ENCODE measurements at regions not wholly inside any gene's neighbourhood (a gene's known extent, or its start where the extent isn't known, plus 50 kb on each side); places are given as distances from the start of the nearest gene placed in this dataset.

GRCh38 chr3:103992469-103992868 lies 1374.2 kb upstream of the ALCAM start (continued):
- TF ChIP-seq BCL3 (IDR thresholded peaks at IDR 0.05; ENCODE audit: borderline replicate concordance, insufficient read depth, low read depth, low read length, poor library complexity, severe bottlenecking) (no peak), ZNF384 (IDR thresholded peaks at IDR 0.05; ENCODE audit: borderline replicate concordance, low read depth, low read length) (no peak), BCL11A (IDR thresholded peaks at IDR 0.05; ENCODE audit: low read depth, low read length) (no peak), WRNIP1 (IDR thresholded peaks at IDR 0.05; ENCODE audit: borderline replicate concordance, low read depth, low read length) (no peak), PML (IDR thresholded peaks at IDR 0.05; ENCODE audit: low read length) (no peak), USF2 (IDR thresholded peaks at IDR 0.05; ENCODE audit: borderline replicate concordance, low read depth, low read length) (no peak)

GRCh38 chr3:104004956-104005355 lies 1361.8 kb upstream of the ALCAM start:
- no peaks in the 10 kb centered on the region for H3K36me3 ChIP-seq (ENCODE audit: control insufficient read depth in 2 of 2, insufficient read depth in 2 of 2, low read length in 1 of 2)
- WGBS (ENCODE audit: insufficient coverage, insufficient replicate concordance, low lambda C conversion rate, missing lambda C conversion rate), result 100% methylated on average over 1 of the region's 1 CpG
- CTCF ChIA-PET, result interaction anchor here (1.1 to 2.1 kb wide), 3 partner anchors 8 to 13 kb away, joined by 4 to 5 read pairs (median 4); no protein-coding TSS in a partner anchor
- H3K27ac ChIP-seq (ENCODE audit: control insufficient read depth, insufficient read depth), result no peak overlapping the region
- RAD21 ChIA-PET (ENCODE audit: unreplicated experiment), result no interaction called here
- DNase-seq (ENCODE audit: low read depth, low spot score), result no peak
- H3K4me3 ChIP-seq, result no peak overlapping the region
- POLR2A ChIA-PET, result no interaction called here
- in situ Hi-C loops (cut with MboI), result no loop called here
- no peak overlapping the region for H3K9ac ChIP-seq (ENCODE audit: control insufficient read depth, insufficient read depth, low read length)
- no peaks in the 10 kb centered on the region for H3K79me2 ChIP-seq (ENCODE audit: control insufficient read depth, insufficient read depth, low read length)
- intact Hi-C loops (cut with micrococcal nuclease; ENCODE audit: unreplicated experiment), result no loop called here
- no peak overlapping the region for H2AFZ ChIP-seq (ENCODE audit: control insufficient read depth, low read depth, low read length)
- no TSS peak for BruUV-seq (replicated peaks)
- SMC1A ChIA-PET (ENCODE audit: uncharacterized antibody, unreplicated experiment), result interaction anchor here (1.2 to 2.2 kb wide), 3 partner anchors 10 to 28 kb away, joined by 4 to 7 read pairs (median 5); no protein-coding TSS in a partner anchor
- no peaks in the 10 kb centered on the region for H3K27me3 ChIP-seq (replicated peaks in 1 of 2; ENCODE audit: control insufficient read depth in 2 of 2, insufficient read depth in 2 of 2, low read length in 1 of 2)
- no peaks in the 10 kb centered on the region for H4K20me1 ChIP-seq (ENCODE audit: control insufficient read depth, insufficient read depth)
- H3K9me3 ChIP-seq (replicated peaks; ENCODE audit: control insufficient read depth, insufficient read depth, low read length), result no peaks in the 10 kb centered on the region
- no peak for FAIRE-seq
- no peak for ATAC-seq
- H3K4me1 ChIP-seq (ENCODE audit: control insufficient read depth, insufficient read depth, low read length), result no peaks in the 10 kb centered on the region
- no peak overlapping the region for H3K4me2 ChIP-seq (ENCODE audit: control insufficient read depth, insufficient read depth)
- TF ChIP-seq IKZF1 (conservative IDR thresholded peaks at IDR 0.05) (no peak), POLR2AphosphoS5 (IDR thresholded peaks at IDR 0.05; ENCODE audit: low read length) (no peak), ATF2 (IDR thresholded peaks at IDR 0.05; ENCODE audit: low read length) (no peak), EGR1 (IDR thresholded peaks at IDR 0.05; ENCODE audit: borderline replicate concordance in 1 of 2, low read depth in 2 of 2, low read length in 2 of 2) (no peak), SUZ12 (IDR thresholded peaks at IDR 0.05; ENCODE audit: unreplicated experiment) (no peak), ZBTB4 (CRISPR knock-in tag; IDR thresholded peaks at IDR 0.05) (no peak), SMARCA5 (IDR thresholded peaks at IDR 0.05) (no peak), CREM (IDR thresholded peaks at IDR 0.05; ENCODE audit: low read depth) (no peak), CBX5 (IDR thresholded peaks at IDR 0.05; ENCODE audit: low read depth) (no peak)
